ENCODE measurements at regions not wholly inside any gene's neighbourhood (a gene's known extent, or its start where the extent isn't known, plus 50 kb on each side); places are given as distances from the start of the nearest gene placed in this dataset.

GRCh38 chrX:33379839-33380238 is 168.5 kb upstream of the DMD start:
- TF ChIP-seq CTCF (IDR thresholded peaks at IDR 0.05; ENCODE audit: low read length) (no peak), EZH2 (IDR thresholded peaks at IDR 0.05; ENCODE audit: borderline replicate concordance, low read length) (no peak)
